GM21526 (cell line): ENCODE measurements at regions not wholly inside any gene's neighbourhood (a gene's known extent, or its start where the extent isn't known, plus 50 kb on each side); places are given as distances from the start of the nearest gene placed in this dataset.
"Not testable (repeated sequence)": the region's sequence is repeated elsewhere in the genome, so short reads cannot be mapped to it uniquely, and the experiment has no call there.

Experiments
- ATAC-seq: cut with Tn5 transposase; IDR thresholded peaks from one replicate; pipeline ENCODE4 v1.9.1; 2021; ENCODE audit warnings: moderate library complexity; ENCODE audit not compliant: unreplicated experiment, low FRiP score

GRCh38 chr1:88530246-88530645, 153.8 kb upstream of the PKN2 start:
- ATAC-seq = no peak

GRCh38 chr1:88537787-88538186, 146.3 kb upstream of the PKN2 start:
- ATAC-seq = no peak

GRCh38 chr1:88538222-88538899, 145.7 kb upstream of the PKN2 start:
- ATAC-seq = no peak

GRCh38 chr1:88540255-88540654, 143.8 kb upstream of the PKN2 start:
- no peak for ATAC-seq

GRCh38 chr1:88541596-88541995, 142.5 kb upstream of the PKN2 start:
- ATAC-seq = no peak

GRCh38 chr1:88544195-88544594, 139.9 kb upstream of the PKN2 start:
- no peak for ATAC-seq

GRCh38 chr1:88549536-88549935, 134.5 kb upstream of the PKN2 start:
- no peak for ATAC-seq

- ATAC-seq = no peak
Measured at GRCh38 chr1:88552226-88552625, 131.8 kb upstream of the PKN2 start.

- no peak for ATAC-seq
Measured at GRCh38 chr1:88557014-88557413, 127.1 kb upstream of the PKN2 start.

GRCh38 chr1:88560621-88561020, 123.5 kb upstream of the PKN2 start:
- no peak for ATAC-seq

GRCh38 chr1:88562991-88563390, 121.1 kb upstream of the PKN2 start:
- ATAC-seq = no peak

GRCh38 chr1:88566615-88567387, 117.3 kb upstream of the PKN2 start:
- no peak for ATAC-seq

GRCh38 chr1:88571506-88571905, 112.6 kb upstream of the PKN2 start:
- no peak for ATAC-seq

- ATAC-seq = no peak
Measured at GRCh38 chr1:88579598-88579997, 104.5 kb upstream of the PKN2 start.

- no peak for ATAC-seq
Measured at GRCh38 chr1:88581703-88582102, 102.4 kb upstream of the PKN2 start.

- ATAC-seq = no peak
Measured at GRCh38 chr1:88593358-88593757, 90.7 kb upstream of the PKN2 start.

- ATAC-seq = peak; percentile 80
Measured at GRCh38 chr1:88595355-88596002, 88.6 kb upstream of the PKN2 start.

- not testable (repeated sequence) for ATAC-seq
Measured at GRCh38 chr1:88597973-88598372, 86.1 kb upstream of the PKN2 start.

GRCh38 chr1:88608139-88608943, 75.7 kb upstream of the PKN2 start:
- peak; percentile 87 for ATAC-seq

GRCh38 chr1:88609051-88609450, 75.0 kb upstream of the PKN2 start:
- no peak for ATAC-seq

GRCh38 chr1:88610687-88611086, 73.4 kb upstream of the PKN2 start:
- ATAC-seq = no peak
